ENCODE measurements at regions not wholly inside any gene's neighbourhood (a gene's known extent, or its start where the extent isn't known, plus 50 kb on each side); places are given as distances from the start of the nearest gene placed in this dataset.

- no peak for DNase-seq
Measured at GRCh38 chr5:53334431-53334941, 145.9 kb upstream of the FST start.

- DNase-seq, result no peak
Measured at GRCh38 chr5:53335115-53335514, 145.3 kb upstream of the FST start.

- no peak for DNase-seq
Measured at GRCh38 chr5:53337827-53338226, 142.6 kb upstream of the FST start.

GRCh38 chr5:53338971-53339370 lies 141.5 kb upstream of the FST start:
- no peak for DNase-seq

- DNase-seq, result no peak
Measured at GRCh38 chr5:53339962-53340540, 140.4 kb upstream of the FST start.

DNA sequence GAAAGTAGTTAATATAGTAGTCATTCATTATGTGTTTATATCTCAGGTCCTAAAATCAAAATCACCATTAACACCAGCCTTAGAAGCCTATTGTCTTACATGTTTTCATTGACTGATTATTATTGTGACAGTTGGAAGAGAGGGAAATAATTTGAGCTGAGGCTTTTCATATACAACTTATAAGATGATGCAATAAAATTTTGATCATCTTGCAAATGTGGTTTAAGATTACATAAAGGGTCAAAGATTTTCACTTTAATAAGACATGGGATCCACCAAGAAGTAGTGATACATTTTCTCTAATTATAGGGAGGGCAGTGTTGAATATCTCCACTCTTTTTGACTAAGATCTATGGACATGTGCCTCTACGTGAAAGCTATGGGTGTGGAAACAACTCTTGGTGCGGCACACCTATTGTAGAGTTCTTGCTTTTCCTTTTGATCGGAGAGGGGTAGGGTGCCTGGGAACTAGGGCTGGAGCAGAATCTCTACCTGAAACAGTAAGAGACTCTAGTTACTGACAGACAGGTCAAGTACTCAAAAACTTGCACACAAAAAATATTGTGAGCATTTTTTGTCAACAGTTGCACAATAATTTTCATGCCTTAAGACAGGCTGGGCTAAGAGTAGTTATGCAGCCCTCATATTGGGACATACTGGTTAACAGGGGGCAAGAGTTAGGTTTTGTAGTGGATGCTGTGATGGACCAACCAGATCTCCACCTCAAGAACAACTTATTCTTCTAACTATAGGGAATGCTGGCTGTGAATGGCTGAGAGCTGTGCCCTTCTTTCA lies 139.3 kb upstream of the FST start:
- no peak for DNase-seq

DNA sequence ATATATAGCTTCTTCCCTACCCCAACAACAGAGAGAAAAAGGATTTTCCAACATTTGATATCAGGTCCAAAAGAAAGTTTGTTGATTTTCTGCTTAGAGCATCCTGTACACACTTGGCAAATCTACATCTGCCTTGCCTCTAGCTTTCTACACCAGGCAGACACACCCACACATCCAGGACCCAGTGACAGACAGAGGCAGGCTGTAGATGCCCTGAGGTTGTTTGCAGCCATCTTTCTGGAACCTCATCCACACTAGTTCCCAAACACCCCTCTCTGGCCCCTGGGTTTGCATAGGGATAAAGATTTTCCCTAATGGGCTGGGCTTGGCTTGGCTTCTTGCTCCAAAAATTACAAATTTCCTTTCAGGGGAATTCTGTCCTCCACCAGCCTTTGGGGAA lies 138.2 kb upstream of the FST start:
- no peak for DNase-seq

DNA sequence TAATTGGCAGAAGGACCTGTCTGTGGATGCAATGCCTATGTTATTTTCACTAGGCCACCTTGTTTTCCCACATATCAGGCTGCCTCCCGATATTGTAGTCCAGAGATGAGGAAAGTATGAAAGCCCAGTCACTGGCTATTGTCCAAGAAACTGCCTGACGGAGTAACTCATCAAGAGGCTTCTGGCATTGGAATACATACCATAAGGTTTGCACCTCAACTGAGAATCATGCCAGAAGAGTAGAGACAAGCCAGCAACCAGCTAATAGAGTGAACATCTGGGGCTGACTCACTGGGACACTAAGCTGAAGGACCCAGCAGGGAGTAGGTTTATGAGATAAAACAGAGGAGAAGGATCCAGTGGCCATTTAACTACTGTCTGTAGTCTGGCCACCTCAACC lies 137.2 kb upstream of the FST start:
- DNase-seq, result no peak

DNA sequence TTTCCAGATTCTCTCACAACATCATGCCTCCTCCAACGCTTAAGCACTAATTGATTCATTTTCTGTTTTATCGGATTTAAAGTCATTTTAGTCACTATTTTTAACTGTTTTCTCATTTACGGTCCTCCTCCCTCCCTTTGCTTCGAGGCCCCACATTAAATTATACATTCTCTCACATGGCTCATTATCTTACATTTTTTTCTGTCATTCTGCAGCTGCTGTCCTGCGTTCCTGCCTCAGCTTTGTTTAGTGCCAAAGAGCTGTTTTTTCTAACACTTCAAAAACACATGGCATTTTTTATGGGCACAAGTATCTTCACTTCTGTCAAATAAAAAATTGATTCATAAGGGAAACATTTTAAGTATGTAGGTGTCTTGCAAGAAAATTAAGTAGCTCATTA lies 130.1 kb upstream of the FST start:
- DNase-seq, result no peak

DNA sequence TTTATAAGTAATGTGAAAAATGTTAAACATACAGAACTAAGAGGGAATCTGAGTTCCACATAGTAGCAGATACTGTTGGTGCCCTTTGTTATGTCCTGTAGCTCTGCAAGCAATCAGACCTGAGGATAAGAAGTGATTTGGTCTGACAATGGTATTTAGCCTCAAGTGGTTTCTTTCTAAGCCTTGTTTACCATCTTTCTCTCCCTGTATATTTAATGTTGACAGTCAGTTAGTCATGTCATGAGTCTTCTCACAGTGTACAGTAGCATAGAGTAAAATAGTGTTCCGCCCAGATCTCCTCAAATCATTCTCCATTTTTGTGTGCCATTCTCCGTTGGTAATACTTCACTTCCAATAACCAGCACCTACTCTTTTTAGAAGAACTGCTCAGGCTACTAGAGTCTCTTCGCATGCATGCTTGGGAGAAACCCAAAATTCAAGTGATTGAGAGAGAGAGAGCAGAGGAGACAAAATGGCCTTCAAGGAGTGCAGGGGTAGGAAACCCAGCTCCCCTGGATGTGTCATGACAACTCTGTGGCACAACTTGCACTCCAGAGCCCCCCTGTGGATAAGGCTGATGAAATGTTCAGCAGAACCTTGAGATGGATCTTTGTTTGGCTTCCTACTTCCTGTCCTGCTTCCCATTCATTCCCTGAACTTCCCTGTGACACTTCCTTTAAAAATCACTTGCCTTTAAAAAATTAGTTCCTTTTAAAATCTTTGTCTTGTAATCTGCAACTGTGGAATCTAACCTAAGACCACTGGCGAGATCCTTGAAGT lies 129.2 kb upstream of the FST start:
- no peak for DNase-seq

DNA sequence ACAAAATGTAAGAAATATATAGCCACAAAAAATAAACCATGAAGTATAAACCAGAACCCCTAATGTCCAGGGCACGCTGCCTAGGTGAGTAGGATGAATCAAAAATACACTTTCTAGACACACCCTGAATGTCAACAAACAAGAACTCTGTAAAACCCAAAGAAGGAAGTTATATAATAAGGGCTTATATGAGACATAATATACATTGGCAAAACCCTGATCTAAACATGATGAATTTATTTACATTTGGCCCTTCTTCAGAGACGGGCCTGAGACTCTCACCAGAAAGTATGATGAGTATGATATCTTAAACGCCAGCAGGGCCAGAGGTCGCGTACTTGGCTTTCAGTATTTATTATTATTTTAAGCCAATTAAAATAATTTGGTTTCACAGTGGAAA lies 125.1 kb upstream of the FST start:
- DNase-seq, result no peak

- no peak for DNase-seq
Measured at GRCh38 chr5:53355931-53356330, 124.5 kb upstream of the FST start.

DNA sequence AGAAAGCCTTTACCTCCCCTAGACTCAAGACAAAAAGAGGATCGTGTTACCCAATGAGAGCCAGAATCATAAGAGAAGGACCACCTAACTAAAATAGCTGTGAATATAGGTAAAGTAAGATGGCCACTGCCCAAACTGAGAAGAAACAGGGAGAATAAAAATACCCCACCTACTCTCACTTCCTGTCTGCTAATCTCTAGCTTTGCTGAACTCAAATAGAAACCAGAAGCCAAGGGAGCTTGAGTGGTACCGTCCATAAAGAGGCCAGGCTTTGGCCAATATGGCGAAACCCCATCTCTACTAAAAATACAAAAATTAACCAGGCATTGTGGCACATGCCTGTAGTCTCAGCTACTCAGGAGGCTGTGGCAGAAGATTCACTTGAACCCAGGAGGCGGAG lies 123.0 kb upstream of the FST start:
- no peak for DNase-seq

GRCh38 chr5:53358794-53359193 lies 121.6 kb upstream of the FST start:
- DNase-seq, result no peak

DNA sequence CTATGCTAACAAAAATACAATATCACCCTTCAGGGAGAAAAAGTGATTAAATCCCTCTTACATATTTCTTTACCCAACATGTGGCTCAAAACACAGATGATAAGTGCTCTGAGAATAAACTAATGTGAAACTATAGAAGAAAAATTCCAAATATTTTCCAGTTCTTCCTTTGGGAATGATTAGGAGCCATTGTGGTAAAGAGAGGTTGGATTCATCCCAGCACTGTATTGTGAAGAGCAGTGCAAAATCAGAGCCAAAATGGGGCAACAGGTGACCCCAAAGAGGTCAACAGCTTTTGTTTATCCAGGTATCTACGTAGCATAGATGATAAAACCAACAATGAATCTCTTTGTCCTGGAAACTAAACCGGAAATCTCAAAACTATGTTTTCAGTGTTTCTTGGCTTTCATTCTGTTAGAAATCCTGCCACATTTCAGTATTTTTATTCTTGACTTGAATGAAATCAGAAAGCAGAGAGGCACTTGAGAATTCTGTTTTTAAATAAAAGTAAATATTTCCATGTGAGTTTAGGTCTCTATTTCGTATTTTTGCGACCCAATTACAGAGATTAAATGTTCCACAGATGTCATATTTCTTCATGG lies 120.4 kb upstream of the FST start:
- DNase-seq, result no peak

DNA sequence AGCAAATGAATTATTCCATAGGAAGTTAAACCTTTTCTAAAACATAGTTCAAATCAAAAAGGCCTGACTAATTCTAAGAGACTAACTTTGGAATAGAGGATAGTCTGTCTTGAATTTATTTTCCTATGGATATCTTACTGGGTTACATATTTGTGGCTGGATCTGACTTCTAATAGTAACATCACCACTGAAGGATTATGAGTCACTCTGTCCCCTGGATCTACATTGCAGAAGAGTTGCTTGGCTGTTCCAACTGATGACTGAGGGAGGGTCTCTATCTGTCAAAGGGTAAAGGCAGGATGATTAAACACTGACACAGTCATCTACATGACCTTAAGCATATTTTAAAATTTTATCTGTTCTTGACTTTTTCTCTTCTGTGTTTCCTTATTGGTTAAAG lies 119.6 kb upstream of the FST start:
- DNase-seq, result no peak

- no peak for DNase-seq
Measured at GRCh38 chr5:53361708-53362107, 118.7 kb upstream of the FST start.

DNA sequence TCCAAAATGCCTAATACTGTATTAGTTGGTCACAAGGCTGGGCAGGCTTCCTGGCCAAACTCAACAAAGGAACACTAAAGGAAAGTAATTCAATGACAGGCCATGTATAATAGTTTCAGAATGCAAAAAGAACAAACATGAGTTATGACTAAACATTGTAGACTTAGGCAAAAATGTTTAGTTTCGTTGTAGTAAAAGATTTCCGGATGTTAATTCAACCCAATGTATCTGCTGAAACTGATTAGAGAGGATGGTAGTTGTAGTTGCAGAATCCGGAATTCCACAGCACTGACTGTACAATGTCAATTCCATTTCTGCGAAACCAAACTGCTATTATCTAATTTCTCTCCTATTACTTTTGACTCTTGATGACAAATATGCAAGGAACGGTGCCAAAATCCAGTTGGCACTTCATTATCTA lies 117.9 kb upstream of the FST start:
- DNase-seq, result no peak

GRCh38 chr5:53364061-53364460 lies 116.4 kb upstream of the FST start:
- no peak for DNase-seq

- DNase-seq, result no peak
Measured at GRCh38 chr5:53366245-53366644, 114.2 kb upstream of the FST start.

GRCh38 chr5:53367727-53368126 lies 112.7 kb upstream of the FST start:
- DNase-seq, result no peak

DNA sequence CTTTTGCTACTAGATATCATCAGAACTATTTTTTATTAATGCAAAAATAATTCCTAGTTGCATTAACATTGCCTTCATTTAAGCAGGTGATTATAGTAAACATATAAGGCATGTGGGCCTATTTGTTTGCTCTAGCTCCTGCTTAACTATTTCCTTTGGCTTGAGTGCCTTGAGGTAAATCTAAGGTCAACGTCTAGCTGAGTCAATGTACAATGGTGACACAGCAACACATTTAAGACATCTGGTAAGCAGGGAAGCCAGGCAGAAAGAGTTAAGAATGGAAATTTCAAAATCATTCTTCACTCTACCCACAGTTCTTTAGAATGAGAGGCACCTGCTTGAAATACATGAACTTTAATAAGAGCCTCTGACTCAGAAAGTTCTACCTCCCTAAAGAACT lies 111.9 kb upstream of the FST start:
- DNase-seq, result no peak

DNA sequence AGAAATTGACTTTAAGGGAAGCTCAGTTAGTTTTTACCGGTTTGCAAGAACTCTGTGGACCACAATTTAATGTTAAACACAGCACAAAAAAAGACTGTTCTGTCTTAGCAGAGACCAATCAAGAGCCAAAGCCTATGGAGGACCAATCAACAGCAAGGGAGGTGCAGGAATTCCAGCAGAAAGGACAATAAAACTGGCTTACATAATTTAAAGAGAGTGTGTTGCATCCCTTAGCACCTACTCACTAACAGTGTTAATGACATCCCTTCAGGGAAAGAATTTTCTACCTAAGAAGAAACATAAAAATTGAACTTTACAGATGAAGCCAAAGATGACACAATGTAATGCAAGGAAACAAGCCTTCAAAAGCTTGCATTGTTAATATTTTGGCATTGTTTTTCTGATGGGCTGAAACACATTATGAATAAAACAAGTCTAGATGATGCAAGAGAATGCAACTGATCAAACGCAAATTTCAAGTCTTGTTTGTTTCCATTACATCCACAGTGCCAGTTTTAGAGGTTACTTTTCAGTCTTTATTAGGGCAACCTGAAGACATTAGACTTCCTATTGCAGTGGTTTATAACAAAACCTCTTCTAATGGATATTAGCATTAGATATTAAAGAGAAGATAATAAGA lies 111.3 kb upstream of the FST start:
- DNase-seq, result no peak

Data from activated CD4-positive, alpha-beta T cell treated with anti-CD3 and anti-CD28 coated beads for 48 hours (primary cell).